ENCODE measurements at regions not wholly inside any gene's neighbourhood (a gene's known extent, or its start where the extent isn't known, plus 50 kb on each side); places are given as distances from the start of the nearest gene placed in this dataset.

- no peak overlapping the region for H3K27ac ChIP-seq (ENCODE audit: insufficient read depth, low read length, poor library complexity, severe bottlenecking)
- no peaks in the 10 kb centered on the region for H3K4me1 ChIP-seq (ENCODE audit: control insufficient read depth, insufficient read depth, low read length, poor library complexity, severe bottlenecking)
- no peaks in the 10 kb centered on the region for H3K9me3 ChIP-seq (ENCODE audit: control insufficient read depth, low read length)
- no peaks in the 10 kb centered on the region for H3K36me3 ChIP-seq (ENCODE audit: control insufficient read depth, insufficient read depth, low read length)
- no peaks in the 10 kb centered on the region for H3K27me3 ChIP-seq (replicated peaks; ENCODE audit: control insufficient read depth, insufficient read depth, low read length, poor library complexity, severe bottlenecking)
- no peak for DNase-seq
- H3K4me3 ChIP-seq (ENCODE audit: insufficient read depth, low read depth, low read length, poor library complexity, severe bottlenecking): no peak overlapping the region
Measured at GRCh38 chr14:51495319-51495718, 156.4 kb upstream of the FRMD6 start.

- Histone ChIP-seq H3K4me3 (ENCODE audit: insufficient read depth, low read depth, low read length, poor library complexity, severe bottlenecking) (no peak overlapping the region), H3K9me3 (ENCODE audit: control insufficient read depth, low read length) (no peaks in the 10 kb centered on the region), H3K36me3 (ENCODE audit: control insufficient read depth, insufficient read depth, low read length) (no peaks in the 10 kb centered on the region), H3K27ac (ENCODE audit: insufficient read depth, low read length, poor library complexity, severe bottlenecking) (no peak overlapping the region), H3K27me3 (replicated peaks; ENCODE audit: control insufficient read depth, insufficient read depth, low read length, poor library complexity, severe bottlenecking) (no peaks in the 10 kb centered on the region), H3K4me1 (ENCODE audit: control insufficient read depth, insufficient read depth, low read length, poor library complexity, severe bottlenecking) (no peaks in the 10 kb centered on the region)
- DNase-seq: no peak
Measured at GRCh38 chr14:51498411-51499227, 153.1 kb upstream of the FRMD6 start.

- Histone ChIP-seq H3K27me3 (replicated peaks; ENCODE audit: control insufficient read depth, insufficient read depth, low read length, poor library complexity, severe bottlenecking) (no peaks in the 10 kb centered on the region), H3K27ac (ENCODE audit: insufficient read depth, low read length, poor library complexity, severe bottlenecking) (no peak overlapping the region), H3K4me3 (ENCODE audit: insufficient read depth, low read depth, low read length, poor library complexity, severe bottlenecking) (no peak overlapping the region)
Measured at GRCh38 chr14:51500776-51501175, 150.9 kb upstream of the FRMD6 start.

GRCh38 chr14:51501746-51502145 lies 150.0 kb upstream of the FRMD6 start:
- Histone ChIP-seq H3K27ac (ENCODE audit: insufficient read depth, low read length, poor library complexity, severe bottlenecking) (no peak overlapping the region), H3K36me3 (ENCODE audit: control insufficient read depth, insufficient read depth, low read length) (no peaks in the 10 kb centered on the region), H3K9me3 (ENCODE audit: control insufficient read depth, low read length) (no peaks in the 10 kb centered on the region), H3K4me1 (ENCODE audit: control insufficient read depth, insufficient read depth, low read length, poor library complexity, severe bottlenecking) (no peaks in the 10 kb centered on the region), H3K27me3 (replicated peaks; ENCODE audit: control insufficient read depth, insufficient read depth, low read length, poor library complexity, severe bottlenecking) (no peaks in the 10 kb centered on the region), H3K4me3 (ENCODE audit: insufficient read depth, low read depth, low read length, poor library complexity, severe bottlenecking) (no peak overlapping the region)
- DNase-seq: no peak

More at GRCh38 chr14:51500776-51501175, 150.9 kb upstream of the FRMD6 start:
- no peak for DNase-seq
- Histone ChIP-seq H3K9me3 (ENCODE audit: control insufficient read depth, low read length) (no peaks in the 10 kb centered on the region), H3K4me1 (ENCODE audit: control insufficient read depth, insufficient read depth, low read length, poor library complexity, severe bottlenecking) (no peaks in the 10 kb centered on the region), H3K36me3 (ENCODE audit: control insufficient read depth, insufficient read depth, low read length) (no peaks in the 10 kb centered on the region)

GRCh38 chr14:51504669-51505068 lies 147.0 kb upstream of the FRMD6 start:
- Histone ChIP-seq H3K9me3 (ENCODE audit: control insufficient read depth, low read length) (no peaks in the 10 kb centered on the region), H3K27me3 (replicated peaks; ENCODE audit: control insufficient read depth, insufficient read depth, low read length, poor library complexity, severe bottlenecking) (no peaks in the 10 kb centered on the region), H3K27ac (ENCODE audit: insufficient read depth, low read length, poor library complexity, severe bottlenecking) (no peak overlapping the region), H3K4me1 (ENCODE audit: control insufficient read depth, insufficient read depth, low read length, poor library complexity, severe bottlenecking) (no peaks in the 10 kb centered on the region), H3K36me3 (ENCODE audit: control insufficient read depth, insufficient read depth, low read length) (no peaks in the 10 kb centered on the region), H3K4me3 (ENCODE audit: insufficient read depth, low read depth, low read length, poor library complexity, severe bottlenecking) (no peak overlapping the region)
- no peak for DNase-seq

- no peak for DNase-seq
- Histone ChIP-seq H3K9me3 (ENCODE audit: control insufficient read depth, low read length) (no peaks in the 10 kb centered on the region), H3K36me3 (ENCODE audit: control insufficient read depth, insufficient read depth, low read length) (no peaks in the 10 kb centered on the region), H3K27ac (ENCODE audit: insufficient read depth, low read length, poor library complexity, severe bottlenecking) (no peak overlapping the region), H3K27me3 (replicated peaks; ENCODE audit: control insufficient read depth, insufficient read depth, low read length, poor library complexity, severe bottlenecking) (no peaks in the 10 kb centered on the region), H3K4me3 (ENCODE audit: insufficient read depth, low read depth, low read length, poor library complexity, severe bottlenecking) (no peak overlapping the region), H3K4me1 (ENCODE audit: control insufficient read depth, insufficient read depth, low read length, poor library complexity, severe bottlenecking) (no peaks in the 10 kb centered on the region)
Measured at GRCh38 chr14:51507511-51507905, 144.2 kb upstream of the FRMD6 start.

- H3K9me3 ChIP-seq (ENCODE audit: control insufficient read depth, low read length): no peaks in the 10 kb centered on the region
- H3K4me3 ChIP-seq (ENCODE audit: insufficient read depth, low read depth, low read length, poor library complexity, severe bottlenecking): no peak overlapping the region
- H3K36me3 ChIP-seq (ENCODE audit: control insufficient read depth, insufficient read depth, low read length): no peaks in the 10 kb centered on the region
- H3K4me1 ChIP-seq (ENCODE audit: control insufficient read depth, insufficient read depth, low read length, poor library complexity, severe bottlenecking): no peaks in the 10 kb centered on the region
- H3K27me3 ChIP-seq (replicated peaks; ENCODE audit: control insufficient read depth, insufficient read depth, low read length, poor library complexity, severe bottlenecking): no peaks in the 10 kb centered on the region
- no peak overlapping the region for H3K27ac ChIP-seq (ENCODE audit: insufficient read depth, low read length, poor library complexity, severe bottlenecking)
- DNase-seq: no peak
Measured at GRCh38 chr14:51507906-51508511, 143.7 kb upstream of the FRMD6 start.

GRCh38 chr14:51511265-51511664 lies 140.4 kb upstream of the FRMD6 start:
- H3K9me3 ChIP-seq (ENCODE audit: control insufficient read depth, low read length): no peaks in the 10 kb centered on the region
- H3K4me1 ChIP-seq (ENCODE audit: control insufficient read depth, insufficient read depth, low read length, poor library complexity, severe bottlenecking): no peaks in the 10 kb centered on the region
- H3K36me3 ChIP-seq (ENCODE audit: control insufficient read depth, insufficient read depth, low read length): no peaks in the 10 kb centered on the region
- H3K27ac ChIP-seq (ENCODE audit: insufficient read depth, low read length, poor library complexity, severe bottlenecking): no peak overlapping the region
- no peaks in the 10 kb centered on the region for H3K27me3 ChIP-seq (replicated peaks; ENCODE audit: control insufficient read depth, insufficient read depth, low read length, poor library complexity, severe bottlenecking)
- H3K4me3 ChIP-seq (ENCODE audit: insufficient read depth, low read depth, low read length, poor library complexity, severe bottlenecking): no peak overlapping the region
- no peak for DNase-seq

GRCh38 chr14:51512316-51512715 lies 139.4 kb upstream of the FRMD6 start:
- no peak for DNase-seq
- no peak overlapping the region for H3K27ac ChIP-seq (ENCODE audit: insufficient read depth, low read length, poor library complexity, severe bottlenecking)
- no peak overlapping the region for H3K4me3 ChIP-seq (ENCODE audit: insufficient read depth, low read depth, low read length, poor library complexity, severe bottlenecking)

GRCh38 chr14:51513281-51513680 lies 138.4 kb upstream of the FRMD6 start:
- H3K27ac ChIP-seq (ENCODE audit: insufficient read depth, low read length, poor library complexity, severe bottlenecking): no peak overlapping the region
- no peaks in the 10 kb centered on the region for H3K36me3 ChIP-seq (ENCODE audit: control insufficient read depth, insufficient read depth, low read length)
- no peaks in the 10 kb centered on the region for H3K27me3 ChIP-seq (replicated peaks; ENCODE audit: control insufficient read depth, insufficient read depth, low read length, poor library complexity, severe bottlenecking)
- no peak for DNase-seq
- no peak overlapping the region for H3K4me3 ChIP-seq (ENCODE audit: insufficient read depth, low read depth, low read length, poor library complexity, severe bottlenecking)
- H3K9me3 ChIP-seq (ENCODE audit: control insufficient read depth, low read length): no peaks in the 10 kb centered on the region
- no peaks in the 10 kb centered on the region for H3K4me1 ChIP-seq (ENCODE audit: control insufficient read depth, insufficient read depth, low read length, poor library complexity, severe bottlenecking)

More at GRCh38 chr14:51512316-51512715, 139.4 kb upstream of the FRMD6 start:
- Histone ChIP-seq H3K9me3 (ENCODE audit: control insufficient read depth, low read length) (no peaks in the 10 kb centered on the region), H3K4me1 (ENCODE audit: control insufficient read depth, insufficient read depth, low read length, poor library complexity, severe bottlenecking) (no peaks in the 10 kb centered on the region), H3K36me3 (ENCODE audit: control insufficient read depth, insufficient read depth, low read length) (no peaks in the 10 kb centered on the region), H3K27me3 (replicated peaks; ENCODE audit: control insufficient read depth, insufficient read depth, low read length, poor library complexity, severe bottlenecking) (no peaks in the 10 kb centered on the region)

Measured in effector memory CD4-positive, alpha-beta T cell (primary cell).